ENCODE measurements at regions not wholly inside any gene's neighbourhood (a gene's known extent, or its start where the extent isn't known, plus 50 kb on each side); places are given as distances from the start of the nearest gene placed in this dataset.

- TF ChIP-seq CTCF (tag by site-specific recombination; IDR thresholded peaks at IDR 0.05) (no peak), PRDM1 (tag by site-specific recombination; IDR thresholded peaks at IDR 0.05) (no peak), ZNF223 (tag by site-specific recombination; IDR thresholded peaks at IDR 0.05) (no peak), REST (tag by site-specific recombination; IDR thresholded peaks at IDR 0.05) (no peak), ZNF280C (tag by site-specific recombination; IDR thresholded peaks at IDR 0.05) (no peak)
Measured at GRCh38 chr13:58119351-58119750, 487.8 kb downstream of the PCDH17 start.

Measured in HEK293 (cell line).